ENCODE measurements at regions not wholly inside any gene's neighbourhood (a gene's known extent, or its start where the extent isn't known, plus 50 kb on each side); places are given as distances from the start of the nearest gene placed in this dataset.

DNA sequence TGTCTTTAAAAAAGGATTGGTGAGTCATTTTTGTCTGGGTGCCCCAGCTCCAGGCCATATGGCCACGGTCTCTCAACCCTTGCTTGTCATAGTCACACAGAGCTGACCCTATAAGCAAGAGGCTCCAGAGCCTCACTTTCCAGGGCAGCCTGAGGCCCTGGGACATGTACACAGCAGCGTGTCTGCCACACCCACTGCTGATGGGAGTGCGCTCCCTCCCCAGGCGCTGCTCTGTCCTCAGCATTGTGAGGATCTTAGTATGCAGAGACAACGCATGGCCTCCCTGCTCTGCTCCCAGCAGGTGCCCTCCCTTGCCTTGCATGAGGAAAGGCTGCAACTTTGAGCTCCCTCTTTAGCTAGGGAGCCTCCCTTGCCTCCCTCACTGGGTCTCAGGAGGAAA, 80.8 kb upstream of the CRHR1 start:
- TF ChIP-seq, protein P1, sequence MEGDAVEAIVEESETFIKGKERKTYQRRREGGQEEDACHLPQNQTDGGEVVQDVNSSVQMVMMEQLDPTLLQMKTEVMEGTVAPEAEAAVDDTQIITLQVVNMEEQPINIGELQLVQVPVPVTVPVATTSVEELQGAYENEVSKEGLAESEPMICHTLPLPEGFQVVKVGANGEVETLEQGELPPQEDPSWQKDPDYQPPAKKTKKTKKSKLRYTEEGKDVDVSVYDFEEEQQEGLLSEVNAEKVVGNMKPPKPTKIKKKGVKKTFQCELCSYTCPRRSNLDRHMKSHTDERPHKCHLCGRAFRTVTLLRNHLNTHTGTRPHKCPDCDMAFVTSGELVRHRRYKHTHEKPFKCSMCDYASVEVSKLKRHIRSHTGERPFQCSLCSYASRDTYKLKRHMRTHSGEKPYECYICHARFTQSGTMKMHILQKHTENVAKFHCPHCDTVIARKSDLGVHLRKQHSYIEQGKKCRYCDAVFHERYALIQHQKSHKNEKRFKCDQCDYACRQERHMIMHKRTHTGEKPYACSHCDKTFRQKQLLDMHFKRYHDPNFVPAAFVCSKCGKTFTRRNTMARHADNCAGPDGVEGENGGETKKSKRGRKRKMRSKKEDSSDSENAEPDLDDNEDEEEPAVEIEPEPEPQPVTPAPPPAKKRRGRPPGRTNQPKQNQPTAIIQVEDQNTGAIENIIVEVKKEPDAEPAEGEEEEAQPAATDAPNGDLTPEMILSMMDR (IDR thresholded peaks at IDR 0.05), result no peak
- no peak for TF ChIP-seq POLR2AphosphoS5 (IDR thresholded peaks at IDR 0.05; ENCODE audit: low read depth, low read length)

Measured in Panc1 (cell line).